ENCODE measurements at regions not wholly inside any gene's neighbourhood (a gene's known extent, or its start where the extent isn't known, plus 50 kb on each side); places are given as distances from the start of the nearest gene placed in this dataset.

DNA sequence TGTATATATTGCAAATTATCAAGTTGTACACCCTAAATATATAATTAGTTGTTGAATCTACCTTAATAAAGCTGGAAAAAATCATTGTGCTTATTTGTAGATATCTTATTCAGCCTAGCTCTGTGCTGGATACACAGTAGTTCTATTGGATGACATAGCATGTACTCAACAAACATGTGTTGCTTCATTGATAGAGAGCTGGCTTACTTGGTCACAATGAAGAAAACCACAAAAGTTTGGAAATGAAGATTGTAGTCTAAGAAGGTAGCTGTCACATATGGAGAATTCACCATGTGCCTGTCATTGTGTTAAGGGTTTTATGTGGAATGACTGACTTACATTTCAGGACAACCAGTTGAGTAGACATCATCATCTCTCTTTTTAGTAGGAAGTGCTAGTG, 278.9 kb downstream of the LMO7 start:
- DNase-seq, result no peak

DNA sequence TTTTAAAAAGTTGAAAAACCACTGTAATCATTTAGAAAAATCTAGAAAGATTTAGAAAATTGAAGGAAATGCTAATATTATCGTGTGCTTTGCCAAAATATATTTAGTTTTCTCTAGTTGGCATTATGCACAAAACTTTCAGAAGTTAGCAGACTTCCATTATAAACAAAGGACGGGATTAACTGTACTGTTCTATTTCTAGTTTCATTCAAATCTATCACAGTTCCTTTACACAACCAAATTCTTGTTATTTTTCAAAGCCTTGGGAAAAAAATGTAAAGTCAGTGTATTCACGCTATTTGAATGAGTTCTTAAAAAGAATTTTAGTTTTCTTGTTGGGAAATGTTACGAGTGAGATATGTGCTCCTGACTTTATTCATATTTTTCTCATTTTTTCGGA, 277.8 kb downstream of the LMO7 start:
- DNase-seq, result no peak

DNA sequence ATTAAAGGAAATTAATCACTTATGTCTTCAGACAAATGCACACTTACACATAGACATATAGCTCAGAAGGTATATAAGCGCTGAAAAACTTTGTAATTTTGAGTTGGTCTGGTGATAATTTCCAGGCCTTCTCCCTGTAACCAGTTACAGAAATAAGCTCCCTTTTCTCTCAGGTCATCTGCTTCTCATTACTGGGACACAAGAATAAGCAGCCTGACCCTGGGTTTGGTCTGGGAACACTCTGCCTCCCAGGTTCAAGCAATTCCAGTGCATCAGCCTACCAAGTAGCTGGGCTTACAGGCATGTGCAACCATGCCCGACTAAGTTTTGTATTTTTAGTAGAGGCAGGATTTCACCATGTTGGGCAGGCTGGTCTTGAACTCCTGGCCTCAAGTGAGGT, 274.5 kb downstream of the LMO7 start:
- DNase-seq, result no peak

Measured in DMS153 (cell line).